Activated naive CD8-positive, alpha-beta T cell treated with anti-CD3 and anti-CD28 coated beads, Interleukin-2, amount 50 U/mL, for 24 hours (primary cell): ENCODE measurements at regions not wholly inside any gene's neighbourhood (a gene's known extent, or its start where the extent isn't known, plus 50 kb on each side); places are given as distances from the start of the nearest gene placed in this dataset.

Source experiments
- ATAC-seq: fragments of 150-1000 bp; cut with Tn5 transposase; one replicate; pipeline ENCODE4 v1.10.0; 2021
- DNase-seq: peaks from one replicate; pipeline ENCODE4 v3.0.0; 2021
- H3K27ac Mint-ChIP-seq: one replicate; pipeline ENCODE4 v1.8.0; 2021; ENCODE audit warnings: mild to moderate bottlenecking, mixed read lengths
- H3K27me3 Mint-ChIP-seq: one replicate; pipeline ENCODE4 v1.8.0; 2021; ENCODE audit warnings: mixed read lengths
- H3K36me3 Mint-ChIP-seq: one replicate; pipeline ENCODE4 v1.8.0; 2021; ENCODE audit warnings: low read depth, mixed read lengths
- H3K4me1 Mint-ChIP-seq: one replicate; pipeline ENCODE4 v1.8.0; 2021; ENCODE audit warnings: mixed read lengths
- H3K4me3 Mint-ChIP-seq: one replicate; pipeline ENCODE4 v1.8.0; 2021; ENCODE audit warnings: mild to moderate bottlenecking, moderate library complexity, mixed read lengths
- H3K9me3 Mint-ChIP-seq: one replicate; pipeline ENCODE4 v1.8.0; 2021; ENCODE audit warnings: mixed read lengths

GRCh38 chr14:104289507-104289906 lies 151.1 kb downstream of the KIF26A start:
- Mint-ChIP-seq H3K4me3 (no peak overlapping the region), H3K4me1 (no peaks in the 10 kb centered on the region), H3K9me3 (peaks cover 10% of the 10 kb centered on the region), H3K27me3 (peaks cover 4% of the 10 kb centered on the region), H3K27ac (no peak overlapping the region), H3K36me3 (no peaks in the 10 kb centered on the region)
- DNase-seq = no peak
- no peak for ATAC-seq

GRCh38 chr14:104290058-104290667 lies 151.8 kb downstream of the KIF26A start:
- DNase-seq = no peak
- no peak overlapping the region for H3K27ac Mint-ChIP-seq
- H3K4me3 Mint-ChIP-seq = no peak overlapping the region
- no peak for ATAC-seq
- H3K36me3 Mint-ChIP-seq = no peaks in the 10 kb centered on the region
- H3K27me3 Mint-ChIP-seq = peaks cover 4% of the 10 kb centered on the region
- no peaks in the 10 kb centered on the region for H3K4me1 Mint-ChIP-seq
- peaks cover 10% of the 10 kb centered on the region for H3K9me3 Mint-ChIP-seq

- H3K27ac Mint-ChIP-seq = no peak overlapping the region
- H3K4me1 Mint-ChIP-seq = no peaks in the 10 kb centered on the region
- no peak overlapping the region for H3K4me3 Mint-ChIP-seq
- no peaks in the 10 kb centered on the region for H3K36me3 Mint-ChIP-seq
- peaks cover 10% of the 10 kb centered on the region for H3K9me3 Mint-ChIP-seq
- peaks cover 4% of the 10 kb centered on the region for H3K27me3 Mint-ChIP-seq
- no peak for DNase-seq
- no peak for ATAC-seq
These were observed 152.4 kb downstream of the KIF26A start for GRCh38 chr14:104290756-104291122.

GRCh38 chr14:104291123-104292000 lies 153.0 kb downstream of the KIF26A start:
- H3K4me3 Mint-ChIP-seq = no peak overlapping the region
- H3K27me3 Mint-ChIP-seq = peaks cover 4% of the 10 kb centered on the region
- peaks cover 10% of the 10 kb centered on the region for H3K9me3 Mint-ChIP-seq
- DNase-seq (no peak), ATAC-seq (no peak)
- H3K4me1 Mint-ChIP-seq = no peaks in the 10 kb centered on the region
- H3K36me3 Mint-ChIP-seq = no peaks in the 10 kb centered on the region
- no peak overlapping the region for H3K27ac Mint-ChIP-seq

GRCh38 chr14:104292084-104292970 lies 153.9 kb downstream of the KIF26A start:
- Mint-ChIP-seq H3K9me3 (peaks cover 10% of the 10 kb centered on the region), H3K4me1 (no peaks in the 10 kb centered on the region), H3K27me3 (peaks cover 4% of the 10 kb centered on the region), H3K4me3 (no peak overlapping the region), H3K36me3 (no peaks in the 10 kb centered on the region), H3K27ac (no peak overlapping the region)
- no peak for ATAC-seq
- no peak for DNase-seq

GRCh38 chr14:104293231-104293841 lies 154.9 kb downstream of the KIF26A start:
- Mint-ChIP-seq H3K27me3 (peaks cover 4% of the 10 kb centered on the region), H3K9me3 (peaks cover 10% of the 10 kb centered on the region), H3K36me3 (no peaks in the 10 kb centered on the region), H3K27ac (no peak overlapping the region), H3K4me3 (no peak overlapping the region), H3K4me1 (no peaks in the 10 kb centered on the region)
- ATAC-seq = no peak
- DNase-seq = no peak

GRCh38 chr14:104293851-104294627 lies 155.7 kb downstream of the KIF26A start:
- Mint-ChIP-seq H3K27me3 (peaks cover 4% of the 10 kb centered on the region), H3K27ac (no peak overlapping the region), H3K4me3 (no peak overlapping the region), H3K36me3 (no peaks in the 10 kb centered on the region), H3K4me1 (no peaks in the 10 kb centered on the region), H3K9me3 (peaks cover 4% of the 10 kb centered on the region)
- ATAC-seq (no peak), DNase-seq (no peak)

GRCh38 chr14:104294628-104294982 lies 156.2 kb downstream of the KIF26A start:
- H3K4me1 Mint-ChIP-seq = no peaks in the 10 kb centered on the region
- peaks cover 4% of the 10 kb centered on the region for H3K27me3 Mint-ChIP-seq
- H3K9me3 Mint-ChIP-seq = no peaks in the 10 kb centered on the region
- H3K27ac Mint-ChIP-seq = no peak overlapping the region
- no peaks in the 10 kb centered on the region for H3K36me3 Mint-ChIP-seq
- ATAC-seq (no peak), DNase-seq (no peak)
- H3K4me3 Mint-ChIP-seq = no peak overlapping the region

- H3K9me3 Mint-ChIP-seq = no peaks in the 10 kb centered on the region
These were observed 156.7 kb downstream of the KIF26A start for GRCh38 chr14:104294983-104295680.

GRCh38 chr14:104295681-104296387 lies 157.4 kb downstream of the KIF26A start:
- Mint-ChIP-seq H3K4me3 (no peak overlapping the region), H3K27me3 (peaks cover 4% of the 10 kb centered on the region), H3K27ac (no peak overlapping the region), H3K4me1 (no peaks in the 10 kb centered on the region), H3K9me3 (no peaks in the 10 kb centered on the region), H3K36me3 (no peaks in the 10 kb centered on the region)
- ATAC-seq (no peak), DNase-seq (no peak)

More at GRCh38 chr14:104294983-104295680, 156.7 kb downstream of the KIF26A start:
- H3K27me3 Mint-ChIP-seq = peaks cover 4% of the 10 kb centered on the region
- no peaks in the 10 kb centered on the region for H3K36me3 Mint-ChIP-seq
- H3K27ac Mint-ChIP-seq = no peak overlapping the region
- no peak for ATAC-seq
- no peak overlapping the region for H3K4me3 Mint-ChIP-seq
- no peak for DNase-seq
- H3K4me1 Mint-ChIP-seq = no peaks in the 10 kb centered on the region

- H3K4me3 Mint-ChIP-seq = no peak overlapping the region
- DNase-seq = no peak
- no peaks in the 10 kb centered on the region for H3K4me1 Mint-ChIP-seq
- peaks cover 4% of the 10 kb centered on the region for H3K27me3 Mint-ChIP-seq
- H3K36me3 Mint-ChIP-seq = no peaks in the 10 kb centered on the region
- ATAC-seq = no peak
- no peaks in the 10 kb centered on the region for H3K9me3 Mint-ChIP-seq
- H3K27ac Mint-ChIP-seq = no peak overlapping the region
These were observed 158.3 kb downstream of the KIF26A start for GRCh38 chr14:104296388-104297312.

- Mint-ChIP-seq H3K4me1 (no peaks in the 10 kb centered on the region), H3K27me3 (peaks cover 4% of the 10 kb centered on the region), H3K9me3 (no peaks in the 10 kb centered on the region), H3K4me3 (no peak overlapping the region), H3K27ac (no peak overlapping the region), H3K36me3 (no peaks in the 10 kb centered on the region)
- no peak for DNase-seq
- no peak for ATAC-seq
These were observed 158.9 kb downstream of the KIF26A start for GRCh38 chr14:104297313-104297704.
